HEK293 (cell line): ENCODE measurements at regions not wholly inside any gene's neighbourhood (a gene's known extent, or its start where the extent isn't known, plus 50 kb on each side); places are given as distances from the start of the nearest gene placed in this dataset.

Experiments
- CTCF ChIA-PET: fragments of 350-600 bp; formaldehyde crosslinking; extraction: SDS; loops from one replicate; lab custom pipeline; 2021; ENCODE audit warnings: antibody characterized with exemption; lab: Yijun Ruan, JAX
- POLR2A ChIA-PET: fragments of 300-600 bp; formaldehyde crosslinking; extraction: SDS; loops from one replicate; lab custom pipeline; 2020; ENCODE audit warnings: antibody characterized with exemption, inconsistent platforms; lab: Yijun Ruan, JAX
- H3K27ac ChIP-seq: fragments of 200-500 bp; sonication (Bioruptor generic); 2 replicates; pipeline ENCODE4 v1.5.1; 2014; ENCODE audit warnings: low read depth, low read length, control low read depth, inconsistent platforms; ENCODE audit errors: extremely low read depth
- H3K36me3 ChIP-seq, 2 experiments: fragments of 200-500 bp in 1 of 2; sonication (Bioruptor generic) in 1 of 2; 1 replicate in 1 of 2; 2 replicates in 1 of 2; pipeline ENCODE4 v1.5.1; 2014 to 2017; ENCODE audit warnings: inconsistent platforms in 2 of 2, low read length in 2 of 2; ENCODE audit not compliant: control insufficient read depth in 2 of 2, insufficient read depth in 1 of 2
- H3K4me1 ChIP-seq: fragments of 200-500 bp; sonication (Bioruptor generic); 2 replicates; pipeline ENCODE4 v1.5.1; 2014; ENCODE audit warnings: mild to moderate bottlenecking, low read length, inconsistent platforms; ENCODE audit not compliant: control insufficient read depth, insufficient read depth
- H3K4me3 ChIP-seq: 2 replicates; pipeline ENCODE4 v1.5.1; 2011; ENCODE audit warnings: low read depth, mild to moderate bottlenecking, control low read depth, low read length, moderate library complexity
- H3K9me3 ChIP-seq: fragments of 200-500 bp; sonication (Bioruptor generic); 2 replicates; pipeline ENCODE4 v1.5.1; 2014; ENCODE audit warnings: low read depth, low read length, inconsistent platforms; ENCODE audit not compliant: control insufficient read depth, insufficient read depth
- HOXC10 ChIP-seq: sonication (generic); formaldehyde crosslinking; IDR thresholded peaks from 2 replicates; pipeline ENCODE4 v1.8.1; 2023; ENCODE audit warnings: mild to moderate bottlenecking, missing genetic modification reagents
- REPIN1 ChIP-seq: fragments of 450-650 bp; formaldehyde crosslinking; IDR thresholded peaks from 2 replicates; pipeline ENCODE4 v1.5.1; 2017; ENCODE audit warnings: missing biosample characterization, missing genetic modification characterization, low read depth
- ZFHX2 ChIP-seq: fragments of 450-650 bp; formaldehyde crosslinking; conservative IDR thresholded peaks from 2 replicates; pipeline ENCODE4 v1.5.1; 2016; ENCODE audit warnings: missing biosample characterization, missing genetic modification characterization
- ZNF10 ChIP-seq: fragments of 450-650 bp; formaldehyde crosslinking; IDR thresholded peaks from 2 replicates; pipeline ENCODE4 v1.5.1; 2017; ENCODE audit warnings: missing biosample characterization, missing genetic modification characterization
- ZNF133 ChIP-seq: fragments of 450-650 bp; formaldehyde crosslinking; IDR thresholded peaks from 2 replicates; pipeline ENCODE4 v1.5.1; 2016; ENCODE audit warnings: missing biosample characterization, missing genetic modification characterization
- ZNF169 ChIP-seq: fragments of 450-650 bp; formaldehyde crosslinking; IDR thresholded peaks from 2 replicates; pipeline ENCODE4 v1.5.1; 2016; ENCODE audit warnings: missing biosample characterization, missing genetic modification characterization
- ZNF23 ChIP-seq: fragments of 450-650 bp; formaldehyde crosslinking; IDR thresholded peaks from 2 replicates; pipeline ENCODE4 v1.5.1; 2016; ENCODE audit warnings: missing biosample characterization, missing genetic modification characterization, borderline replicate concordance
- ZNF239 ChIP-seq: fragments of 450-650 bp; formaldehyde crosslinking; IDR thresholded peaks from 2 replicates; pipeline ENCODE4 v1.5.1; 2016; ENCODE audit warnings: missing biosample characterization, missing genetic modification characterization
- ZNF391 ChIP-seq: fragments of 450-650 bp; formaldehyde crosslinking; IDR thresholded peaks from 2 replicates; pipeline ENCODE4 v1.5.1; 2016; ENCODE audit warnings: low read depth, missing biosample characterization, missing genetic modification characterization, borderline replicate concordance
- ZNF394 ChIP-seq: fragments of 450-650 bp; formaldehyde crosslinking; IDR thresholded peaks from 2 replicates; pipeline ENCODE4 v1.5.1; 2016; ENCODE audit warnings: missing biosample characterization, missing genetic modification characterization, mild to moderate bottlenecking, moderate library complexity, borderline replicate concordance
- ZNF48 ChIP-seq: fragments of 450-650 bp; formaldehyde crosslinking; IDR thresholded peaks from 2 replicates; pipeline ENCODE4 v1.5.1; 2016; ENCODE audit warnings: missing biosample characterization, missing genetic modification characterization
- ZNF549 ChIP-seq: fragments of 450-650 bp; IDR thresholded peaks from 2 replicates; pipeline ENCODE4 v1.5.1; 2018; ENCODE audit warnings: missing biosample characterization, missing genetic modification characterization, mild to moderate bottlenecking, inconsistent platforms, moderate library complexity
- ZSCAN30 ChIP-seq: fragments of 450-650 bp; IDR thresholded peaks from 2 replicates; pipeline ENCODE4 v1.5.1; 2018; ENCODE audit warnings: missing biosample characterization, mild to moderate bottlenecking, missing genetic modification characterization, moderate library complexity
- TF ChIP-seq, protein P1 (sequence below): fragments of 450-650 bp; formaldehyde crosslinking; IDR thresholded peaks from 2 replicates; pipeline ENCODE4 v1.5.1; 2017; ENCODE audit warnings: missing biosample characterization, missing genetic modification characterization
- TF ChIP-seq, protein P2 (sequence below): fragments of 450-650 bp; formaldehyde crosslinking; IDR thresholded peaks from 2 replicates; pipeline ENCODE4 v1.5.1; 2016; ENCODE audit warnings: missing biosample characterization, missing genetic modification characterization, low read depth
- TF ChIP-seq, protein P3 (sequence below): fragments of 450-650 bp; formaldehyde crosslinking; IDR thresholded peaks from 2 replicates; pipeline ENCODE4 v1.5.1; 2016; ENCODE audit warnings: missing biosample characterization, missing genetic modification characterization
- TF ChIP-seq, protein P4 (sequence below): fragments of 450-650 bp; formaldehyde crosslinking; IDR thresholded peaks from 2 replicates; pipeline ENCODE4 v1.5.1; 2016; ENCODE audit warnings: missing biosample characterization, missing genetic modification characterization, borderline replicate concordance
- TF ChIP-seq, protein P5 (sequence below): fragments of 450-650 bp; formaldehyde crosslinking; IDR thresholded peaks from 2 replicates; pipeline ENCODE4 v1.5.1; 2016; ENCODE audit warnings: missing biosample characterization, missing genetic modification characterization
- TF ChIP-seq, protein P6 (sequence below): fragments of 450-650 bp; formaldehyde crosslinking; IDR thresholded peaks from 2 replicates; pipeline ENCODE4 v1.5.1; 2017; ENCODE audit warnings: missing biosample characterization, missing genetic modification characterization
- TF ChIP-seq, protein P7 (sequence below): fragments of 450-650 bp; formaldehyde crosslinking; IDR thresholded peaks from 2 replicates; pipeline ENCODE4 v1.5.1; 2017; ENCODE audit warnings: missing biosample characterization, mild to moderate bottlenecking, missing genetic modification characterization, moderate library complexity

DNA sequence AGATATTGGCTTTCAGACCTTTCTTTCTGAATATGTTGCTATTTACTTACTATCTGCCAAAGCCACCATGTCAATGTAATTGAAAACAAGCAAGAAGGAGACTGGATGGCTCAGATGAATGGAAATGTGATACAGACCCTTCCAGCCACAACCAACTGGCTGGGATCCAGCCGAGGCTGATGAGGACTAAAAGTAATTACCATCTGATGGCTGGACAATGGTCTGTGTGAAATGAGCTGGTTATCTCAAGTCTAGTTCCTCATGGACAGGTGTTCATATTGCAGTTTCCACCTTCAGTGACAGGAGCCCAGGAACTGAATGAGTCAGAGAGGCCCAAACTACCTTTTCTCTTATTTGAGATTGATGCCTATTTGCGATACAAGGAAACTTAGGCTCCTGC lies 267.5 kb downstream of the GATA3 start:
- Histone ChIP-seq H3K4me1 (peaks cover 24% of the 10 kb centered on the region), H3K4me3 (no peak overlapping the region), H3K36me3 (no peaks in the 10 kb centered on the region), H3K9me3 (no peaks in the 10 kb centered on the region), H3K27ac (no peak overlapping the region; the same call in 1 of the 2 replicates)
- ChIA-PET POLR2A (no interaction called here), CTCF (interaction anchor here (0.6 kb wide), 1 partner anchor 287 kb away, joined by 4 read pairs; no protein-coding TSS in a partner anchor)
- TF ChIP-seq, protein P1, sequence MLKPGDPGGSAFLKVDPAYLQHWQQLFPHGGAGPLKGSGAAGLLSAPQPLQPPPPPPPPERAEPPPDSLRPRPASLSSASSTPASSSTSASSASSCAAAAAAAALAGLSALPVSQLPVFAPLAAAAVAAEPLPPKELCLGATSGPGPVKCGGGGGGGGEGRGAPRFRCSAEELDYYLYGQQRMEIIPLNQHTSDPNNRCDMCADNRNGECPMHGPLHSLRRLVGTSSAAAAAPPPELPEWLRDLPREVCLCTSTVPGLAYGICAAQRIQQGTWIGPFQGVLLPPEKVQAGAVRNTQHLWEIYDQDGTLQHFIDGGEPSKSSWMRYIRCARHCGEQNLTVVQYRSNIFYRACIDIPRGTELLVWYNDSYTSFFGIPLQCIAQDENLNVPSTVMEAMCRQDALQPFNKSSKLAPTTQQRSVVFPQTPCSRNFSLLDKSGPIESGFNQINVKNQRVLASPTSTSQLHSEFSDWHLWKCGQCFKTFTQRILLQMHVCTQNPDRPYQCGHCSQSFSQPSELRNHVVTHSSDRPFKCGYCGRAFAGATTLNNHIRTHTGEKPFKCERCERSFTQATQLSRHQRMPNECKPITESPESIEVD = peak; percentile 37; the same call in 1 of the 2 replicates
- TF ChIP-seq, protein P2, sequence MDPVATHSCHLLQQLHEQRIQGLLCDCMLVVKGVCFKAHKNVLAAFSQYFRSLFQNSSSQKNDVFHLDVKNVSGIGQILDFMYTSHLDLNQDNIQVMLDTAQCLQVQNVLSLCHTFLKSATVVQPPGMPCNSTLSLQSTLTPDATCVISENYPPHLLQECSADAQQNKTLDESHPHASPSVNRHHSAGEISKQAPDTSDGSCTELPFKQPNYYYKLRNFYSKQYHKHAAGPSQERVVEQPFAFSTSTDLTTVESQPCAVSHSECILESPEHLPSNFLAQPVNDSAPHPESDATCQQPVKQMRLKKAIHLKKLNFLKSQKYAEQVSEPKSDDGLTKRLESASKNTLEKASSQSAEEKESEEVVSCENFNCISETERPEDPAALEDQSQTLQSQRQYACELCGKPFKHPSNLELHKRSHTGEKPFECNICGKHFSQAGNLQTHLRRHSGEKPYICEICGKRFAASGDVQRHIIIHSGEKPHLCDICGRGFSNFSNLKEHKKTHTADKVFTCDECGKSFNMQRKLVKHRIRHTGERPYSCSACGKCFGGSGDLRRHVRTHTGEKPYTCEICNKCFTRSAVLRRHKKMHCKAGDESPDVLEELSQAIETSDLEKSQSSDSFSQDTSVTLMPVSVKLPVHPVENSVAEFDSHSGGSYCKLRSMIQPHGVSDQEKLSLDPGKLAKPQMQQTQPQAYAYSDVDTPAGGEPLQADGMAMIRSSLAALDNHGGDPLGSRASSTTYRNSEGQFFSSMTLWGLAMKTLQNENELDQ = no peak
- TF ChIP-seq, protein P3, sequence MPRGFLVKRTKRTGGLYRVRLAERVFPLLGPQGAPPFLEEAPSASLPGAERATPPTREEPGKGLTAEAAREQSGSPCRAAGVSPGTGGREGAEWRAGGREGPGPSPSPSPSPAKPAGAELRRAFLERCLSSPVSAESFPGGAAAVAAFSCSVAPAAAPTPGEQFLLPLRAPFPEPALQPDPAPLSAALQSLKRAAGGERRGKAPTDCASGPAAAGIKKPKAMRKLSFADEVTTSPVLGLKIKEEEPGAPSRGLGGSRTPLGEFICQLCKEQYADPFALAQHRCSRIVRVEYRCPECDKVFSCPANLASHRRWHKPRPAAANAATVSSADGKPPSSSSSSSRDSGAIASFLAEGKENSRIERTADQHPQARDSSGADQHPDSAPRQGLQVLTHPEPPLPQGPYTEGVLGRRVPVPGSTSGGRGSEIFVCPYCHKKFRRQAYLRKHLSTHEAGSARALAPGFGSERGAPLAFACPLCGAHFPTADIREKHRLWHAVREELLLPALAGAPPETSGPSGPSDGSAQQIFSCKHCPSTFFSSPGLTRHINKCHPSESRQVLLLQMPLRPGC (tag by site-specific recombination) = no peak
- peak; percentile 54; the same call in 1 of the 2 replicates for TF ChIP-seq ZNF10
- TF ChIP-seq, protein P4, sequence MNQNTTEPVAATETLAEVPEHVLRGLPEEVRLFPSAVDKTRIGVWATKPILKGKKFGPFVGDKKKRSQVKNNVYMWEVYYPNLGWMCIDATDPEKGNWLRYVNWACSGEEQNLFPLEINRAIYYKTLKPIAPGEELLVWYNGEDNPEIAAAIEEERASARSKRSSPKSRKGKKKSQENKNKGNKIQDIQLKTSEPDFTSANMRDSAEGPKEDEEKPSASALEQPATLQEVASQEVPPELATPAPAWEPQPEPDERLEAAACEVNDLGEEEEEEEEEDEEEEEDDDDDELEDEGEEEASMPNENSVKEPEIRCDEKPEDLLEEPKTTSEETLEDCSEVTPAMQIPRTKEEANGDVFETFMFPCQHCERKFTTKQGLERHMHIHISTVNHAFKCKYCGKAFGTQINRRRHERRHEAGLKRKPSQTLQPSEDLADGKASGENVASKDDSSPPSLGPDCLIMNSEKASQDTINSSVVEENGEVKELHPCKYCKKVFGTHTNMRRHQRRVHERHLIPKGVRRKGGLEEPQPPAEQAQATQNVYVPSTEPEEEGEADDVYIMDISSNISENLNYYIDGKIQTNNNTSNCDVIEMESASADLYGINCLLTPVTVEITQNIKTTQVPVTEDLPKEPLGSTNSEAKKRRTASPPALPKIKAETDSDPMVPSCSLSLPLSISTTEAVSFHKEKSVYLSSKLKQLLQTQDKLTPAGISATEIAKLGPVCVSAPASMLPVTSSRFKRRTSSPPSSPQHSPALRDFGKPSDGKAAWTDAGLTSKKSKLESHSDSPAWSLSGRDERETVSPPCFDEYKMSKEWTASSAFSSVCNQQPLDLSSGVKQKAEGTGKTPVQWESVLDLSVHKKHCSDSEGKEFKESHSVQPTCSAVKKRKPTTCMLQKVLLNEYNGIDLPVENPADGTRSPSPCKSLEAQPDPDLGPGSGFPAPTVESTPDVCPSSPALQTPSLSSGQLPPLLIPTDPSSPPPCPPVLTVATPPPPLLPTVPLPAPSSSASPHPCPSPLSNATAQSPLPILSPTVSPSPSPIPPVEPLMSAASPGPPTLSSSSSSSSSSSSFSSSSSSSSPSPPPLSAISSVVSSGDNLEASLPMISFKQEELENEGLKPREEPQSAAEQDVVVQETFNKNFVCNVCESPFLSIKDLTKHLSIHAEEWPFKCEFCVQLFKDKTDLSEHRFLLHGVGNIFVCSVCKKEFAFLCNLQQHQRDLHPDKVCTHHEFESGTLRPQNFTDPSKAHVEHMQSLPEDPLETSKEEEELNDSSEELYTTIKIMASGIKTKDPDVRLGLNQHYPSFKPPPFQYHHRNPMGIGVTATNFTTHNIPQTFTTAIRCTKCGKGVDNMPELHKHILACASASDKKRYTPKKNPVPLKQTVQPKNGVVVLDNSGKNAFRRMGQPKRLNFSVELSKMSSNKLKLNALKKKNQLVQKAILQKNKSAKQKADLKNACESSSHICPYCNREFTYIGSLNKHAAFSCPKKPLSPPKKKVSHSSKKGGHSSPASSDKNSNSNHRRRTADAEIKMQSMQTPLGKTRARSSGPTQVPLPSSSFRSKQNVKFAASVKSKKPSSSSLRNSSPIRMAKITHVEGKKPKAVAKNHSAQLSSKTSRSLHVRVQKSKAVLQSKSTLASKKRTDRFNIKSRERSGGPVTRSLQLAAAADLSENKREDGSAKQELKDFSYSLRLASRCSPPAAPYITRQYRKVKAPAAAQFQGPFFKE (tag by site-specific recombination) = no peak
- no peak for TF ChIP-seq ZFHX2
- TF ChIP-seq ZNF239 (tag by site-specific recombination) = no peak
- no peak for TF ChIP-seq HOXC10
- no peak for TF ChIP-seq ZNF23
- 0 out of 2 replicates have a peak, but pooled peaks have one; percentile 55 for TF ChIP-seq ZSCAN30 (tag by site-specific recombination)
- TF ChIP-seq, protein P5, sequence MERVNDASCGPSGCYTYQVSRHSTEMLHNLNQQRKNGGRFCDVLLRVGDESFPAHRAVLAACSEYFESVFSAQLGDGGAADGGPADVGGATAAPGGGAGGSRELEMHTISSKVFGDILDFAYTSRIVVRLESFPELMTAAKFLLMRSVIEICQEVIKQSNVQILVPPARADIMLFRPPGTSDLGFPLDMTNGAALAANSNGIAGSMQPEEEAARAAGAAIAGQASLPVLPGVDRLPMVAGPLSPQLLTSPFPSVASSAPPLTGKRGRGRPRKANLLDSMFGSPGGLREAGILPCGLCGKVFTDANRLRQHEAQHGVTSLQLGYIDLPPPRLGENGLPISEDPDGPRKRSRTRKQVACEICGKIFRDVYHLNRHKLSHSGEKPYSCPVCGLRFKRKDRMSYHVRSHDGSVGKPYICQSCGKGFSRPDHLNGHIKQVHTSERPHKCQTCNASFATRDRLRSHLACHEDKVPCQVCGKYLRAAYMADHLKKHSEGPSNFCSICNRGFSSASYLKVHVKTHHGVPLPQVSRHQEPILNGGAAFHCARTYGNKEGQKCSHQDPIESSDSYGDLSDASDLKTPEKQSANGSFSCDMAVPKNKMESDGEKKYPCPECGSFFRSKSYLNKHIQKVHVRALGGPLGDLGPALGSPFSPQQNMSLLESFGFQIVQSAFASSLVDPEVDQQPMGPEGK (tag by site-specific recombination) = no peak
- no peak for TF ChIP-seq REPIN1 (tag by site-specific recombination)
- no peak for TF ChIP-seq ZNF133 (tag by site-specific recombination)
- TF ChIP-seq, protein P6, sequence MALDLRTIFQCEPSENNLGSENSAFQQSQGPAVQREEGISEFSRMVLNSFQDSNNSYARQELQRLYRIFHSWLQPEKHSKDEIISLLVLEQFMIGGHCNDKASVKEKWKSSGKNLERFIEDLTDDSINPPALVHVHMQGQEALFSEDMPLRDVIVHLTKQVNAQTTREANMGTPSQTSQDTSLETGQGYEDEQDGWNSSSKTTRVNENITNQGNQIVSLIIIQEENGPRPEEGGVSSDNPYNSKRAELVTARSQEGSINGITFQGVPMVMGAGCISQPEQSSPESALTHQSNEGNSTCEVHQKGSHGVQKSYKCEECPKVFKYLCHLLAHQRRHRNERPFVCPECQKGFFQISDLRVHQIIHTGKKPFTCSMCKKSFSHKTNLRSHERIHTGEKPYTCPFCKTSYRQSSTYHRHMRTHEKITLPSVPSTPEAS (tag by site-specific recombination) = no peak
- TF ChIP-seq ZNF549 = no peak
- no peak for TF ChIP-seq ZNF394
- no peak for TF ChIP-seq ZNF391 (tag by site-specific recombination)
- TF ChIP-seq ZNF48 (tag by site-specific recombination) = no peak
- no peak for TF ChIP-seq ZNF169
- TF ChIP-seq, protein P7, sequence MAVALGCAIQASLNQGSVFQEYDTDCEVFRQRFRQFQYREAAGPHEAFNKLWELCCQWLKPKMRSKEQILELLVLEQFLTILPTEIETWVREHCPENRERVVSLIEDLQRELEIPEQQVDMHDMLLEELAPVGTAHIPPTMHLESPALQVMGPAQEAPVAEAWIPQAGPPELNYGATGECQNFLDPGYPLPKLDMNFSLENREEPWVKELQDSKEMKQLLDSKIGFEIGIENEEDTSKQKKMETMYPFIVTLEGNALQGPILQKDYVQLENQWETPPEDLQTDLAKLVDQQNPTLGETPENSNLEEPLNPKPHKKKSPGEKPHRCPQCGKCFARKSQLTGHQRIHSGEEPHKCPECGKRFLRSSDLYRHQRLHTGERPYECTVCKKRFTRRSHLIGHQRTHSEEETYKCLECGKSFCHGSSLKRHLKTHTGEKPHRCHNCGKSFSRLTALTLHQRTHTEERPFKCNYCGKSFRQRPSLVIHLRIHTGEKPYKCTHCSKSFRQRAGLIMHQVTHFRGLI = no peak
